Esophagus (tissue), 2 donors: ENCODE measurements at regions not wholly inside any gene's neighbourhood (a gene's known extent, or its start where the extent isn't known, plus 50 kb on each side); places are given as distances from the start of the nearest gene placed in this dataset.

ENCODE experiments used
- H3K27ac ChIP-seq, 2 donors: one replicate each; pipeline ENCODE4 v1.5.1; 2013; ENCODE audit warnings: low read depth in 2 of 2, mild to moderate bottlenecking in 2 of 2, inconsistent platforms in 1 of 2, low read length in 1 of 2, moderate library complexity in 1 of 2
- H3K27me3 ChIP-seq, 2 donors: one replicate each; pipeline ENCODE4 v1.6.1; 2013; ENCODE audit warnings: low read length in 2 of 2, control low read depth in 1 of 2, mild to moderate bottlenecking in 1 of 2; ENCODE audit not compliant: insufficient read depth in 2 of 2, control insufficient read depth in 1 of 2
- H3K36me3 ChIP-seq, 2 donors: one replicate each; pipeline ENCODE4 v1.6.1; 2013; ENCODE audit warnings: low read length in 1 of 2; ENCODE audit not compliant: control insufficient read depth in 2 of 2, insufficient read depth in 2 of 2
- H3K4me1 ChIP-seq, 2 donors: one replicate each; pipeline ENCODE4 v1.6.1; 2013; ENCODE audit warnings: low read length in 1 of 2; ENCODE audit not compliant: control insufficient read depth in 2 of 2, insufficient read depth in 2 of 2
- H3K4me3 ChIP-seq, 2 donors: one replicate each; pipeline ENCODE4 v1.5.1; 2013; ENCODE audit warnings: low read length in 2 of 2, mild to moderate bottlenecking in 2 of 2, low read depth in 1 of 2, moderate library complexity in 1 of 2
- H3K9me3 ChIP-seq, 2 donors: one replicate each; pipeline ENCODE4 v1.6.1; 2013; ENCODE audit warnings: mild to moderate bottlenecking in 2 of 2, low read depth in 1 of 2, low read length in 1 of 2, moderate library complexity in 1 of 2; ENCODE audit not compliant: control insufficient read depth in 2 of 2, insufficient read depth in 1 of 2
- WGBS, 2 donors: extraction: QIAGEN DNeasy Blood & Tissue Kit; methylation state at CpG; one replicate each; pipeline ENCODE4 v1.1.7; 2013; 5-methylcytosine and 5-hydroxymethylcytosine counted together
- donor health status: healthy with polysubstance abuse.
- donor health status: Bipolar disorder and iron deficiency.

GRCh38 chr3:176789947-176790346, 407.3 kb downstream of the TBL1XR1 start:
- Histone ChIP-seq H3K36me3 (no peaks in the 10 kb centered on the region), H3K4me3 (no peak overlapping the region), H3K27ac (no peak overlapping the region), H3K27me3 (no peaks in the 10 kb centered on the region), H3K9me3 (no peaks in the 10 kb centered on the region), H3K4me1 (no peaks in the 10 kb centered on the region)
- 62 to 69% methylated on average over 3 of the region's 3 CpGs for WGBS, 2 donors

GRCh38 chr3:176789281-176789705, 408.0 kb downstream of the TBL1XR1 start:
- Histone ChIP-seq H3K4me1 (no peaks in the 10 kb centered on the region), H3K9me3 (no peaks in the 10 kb centered on the region), H3K4me3 (no peak overlapping the region), H3K27ac (no peak overlapping the region), H3K27me3 (no peaks in the 10 kb centered on the region), H3K36me3 (no peaks in the 10 kb centered on the region)
- 51 to 58% methylated on average over 1 of the region's 1 CpG for WGBS, 2 donors

- Histone ChIP-seq H3K27ac (no peak overlapping the region), H3K4me1 (no peaks in the 10 kb centered on the region), H3K36me3 (no peaks in the 10 kb centered on the region), H3K27me3 (no peaks in the 10 kb centered on the region), H3K9me3 (no peaks in the 10 kb centered on the region), H3K4me3 (no peak overlapping the region)
- WGBS, 2 donors: 60 to 65% methylated on average over 3 of the region's 3 CpGs
Observed at GRCh38 chr3:176787506-176787905, 409.8 kb downstream of the TBL1XR1 start.

GRCh38 chr3:176785171-176785570, 412.1 kb downstream of the TBL1XR1 start:
- H3K36me3 ChIP-seq: no peaks in the 10 kb centered on the region
- 20 to 46% methylated on average over 3 of the region's 3 CpGs for WGBS, 2 donors
- no peaks in the 10 kb centered on the region for H3K9me3 ChIP-seq
- H3K27me3 ChIP-seq: no peaks in the 10 kb centered on the region
- H3K27ac ChIP-seq: no peak overlapping the region
- H3K4me1 ChIP-seq: no peaks in the 10 kb centered on the region
- H3K4me3 ChIP-seq: no peak overlapping the region

GRCh38 chr3:176780766-176781165, 416.5 kb downstream of the TBL1XR1 start:
- no peaks in the 10 kb centered on the region for H3K36me3 ChIP-seq
- no peak overlapping the region for H3K27ac ChIP-seq
- no peaks in the 10 kb centered on the region for H3K4me1 ChIP-seq
- H3K27me3 ChIP-seq: no peaks in the 10 kb centered on the region
- no peak overlapping the region for H3K4me3 ChIP-seq
- no peaks in the 10 kb centered on the region for H3K9me3 ChIP-seq

- Histone ChIP-seq H3K4me3 (no peak overlapping the region), H3K27me3 (no peaks in the 10 kb centered on the region), H3K36me3 (no peaks in the 10 kb centered on the region), H3K27ac (no peak overlapping the region), H3K4me1 (no peaks in the 10 kb centered on the region), H3K9me3 (no peaks in the 10 kb centered on the region)
- WGBS, 2 donors: 74 to 75% methylated on average over 7 of the region's 7 CpGs
Observed at GRCh38 chr3:176776622-176777175, 420.6 kb downstream of the TBL1XR1 start.

- Histone ChIP-seq H3K27me3 (no peaks in the 10 kb centered on the region), H3K36me3 (no peaks in the 10 kb centered on the region), H3K27ac (no peak overlapping the region), H3K4me1 (no peaks in the 10 kb centered on the region), H3K4me3 (no peak overlapping the region), H3K9me3 (no peaks in the 10 kb centered on the region)
- WGBS, 2 donors: 57 to 82% methylated on average over 1 of the region's 1 CpG
Observed at GRCh38 chr3:176769547-176770190, 427.6 kb downstream of the TBL1XR1 start.

GRCh38 chr3:176767385-176767784, 429.9 kb downstream of the TBL1XR1 start:
- Histone ChIP-seq H3K4me3 (no peak overlapping the region), H3K4me1 (no peaks in the 10 kb centered on the region), H3K36me3 (no peaks in the 10 kb centered on the region), H3K27me3 (no peaks in the 10 kb centered on the region), H3K27ac (no peak overlapping the region), H3K9me3 (no peaks in the 10 kb centered on the region)
- 35 to 51% methylated on average over 2 of the region's 2 CpGs for WGBS, 2 donors

GRCh38 chr3:176766862-176767261, 430.4 kb downstream of the TBL1XR1 start:
- no peak overlapping the region for H3K27ac ChIP-seq
- no peaks in the 10 kb centered on the region for H3K9me3 ChIP-seq
- no peaks in the 10 kb centered on the region for H3K36me3 ChIP-seq
- WGBS, 2 donors: 43 to 60% methylated on average over 1 of the region's 1 CpG
- H3K4me1 ChIP-seq: no peaks in the 10 kb centered on the region
- no peak overlapping the region for H3K4me3 ChIP-seq
- H3K27me3 ChIP-seq: no peaks in the 10 kb centered on the region

- Histone ChIP-seq H3K9me3 (no peaks in the 10 kb centered on the region), H3K36me3 (no peaks in the 10 kb centered on the region), H3K27me3 (no peaks in the 10 kb centered on the region), H3K27ac (no peak overlapping the region), H3K4me1 (no peaks in the 10 kb centered on the region), H3K4me3 (no peak overlapping the region)
- WGBS, 2 donors: 90 to 94% methylated on average over 3 of the region's 3 CpGs
Observed at GRCh38 chr3:176765382-176765900, 431.8 kb downstream of the TBL1XR1 start.
